ENCODE measurements at regions not wholly inside any gene's neighbourhood (a gene's known extent, or its start where the extent isn't known, plus 50 kb on each side); places are given as distances from the start of the nearest gene placed in this dataset.

DNA sequence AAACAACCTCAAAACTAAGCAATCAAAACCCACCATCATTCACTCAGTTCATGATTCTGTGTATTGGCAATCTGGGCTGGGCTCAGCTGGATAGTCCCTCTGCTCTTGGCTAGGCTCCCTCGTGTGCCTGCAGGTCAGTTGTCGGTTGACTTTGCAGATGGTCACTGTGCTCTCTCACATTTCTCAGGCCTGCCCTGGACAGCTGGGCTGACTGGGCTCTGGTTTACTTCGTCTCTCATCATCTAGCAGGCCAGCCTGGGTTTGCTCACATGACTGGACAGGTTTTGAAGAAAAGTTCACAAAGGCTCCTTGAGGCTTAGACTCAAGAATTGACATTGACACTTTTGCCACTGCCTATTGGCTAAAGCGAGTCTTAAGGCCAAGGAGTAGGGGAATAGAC, 105.0 kb upstream of the CTNNB1 start:
- no peak for DNase-seq (ENCODE audit: low read depth, low spot score)
- in situ Hi-C loops (cut with HindIII; ENCODE audit: low pct_unique_long_range_greater_than_20kb, low sequenced_read_pairs) = no loop called here

DNA sequence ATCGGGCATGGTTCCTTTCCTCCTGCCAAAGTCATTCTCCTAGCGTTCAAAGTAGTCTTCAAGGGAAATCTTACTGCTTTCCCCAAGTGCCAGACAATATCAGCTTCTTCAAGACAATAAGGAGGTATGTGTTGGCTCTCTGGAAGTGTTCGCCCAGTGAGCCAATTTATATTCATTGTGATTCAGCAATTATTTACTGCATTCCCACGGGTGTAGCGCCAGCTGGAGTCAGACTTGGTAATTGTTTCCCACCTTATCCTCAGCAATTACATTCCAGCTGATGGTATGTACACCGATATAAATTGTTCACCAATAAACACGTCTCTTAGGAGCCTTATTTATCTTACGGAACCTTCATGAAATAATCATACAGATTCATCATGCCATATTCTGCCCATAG, 103.6 kb upstream of the CTNNB1 start:
- peak; percentile 53 for DNase-seq (ENCODE audit: low read depth, low spot score)
- in situ Hi-C loops (cut with HindIII; ENCODE audit: low pct_unique_long_range_greater_than_20kb, low sequenced_read_pairs) = no loop called here

DNA sequence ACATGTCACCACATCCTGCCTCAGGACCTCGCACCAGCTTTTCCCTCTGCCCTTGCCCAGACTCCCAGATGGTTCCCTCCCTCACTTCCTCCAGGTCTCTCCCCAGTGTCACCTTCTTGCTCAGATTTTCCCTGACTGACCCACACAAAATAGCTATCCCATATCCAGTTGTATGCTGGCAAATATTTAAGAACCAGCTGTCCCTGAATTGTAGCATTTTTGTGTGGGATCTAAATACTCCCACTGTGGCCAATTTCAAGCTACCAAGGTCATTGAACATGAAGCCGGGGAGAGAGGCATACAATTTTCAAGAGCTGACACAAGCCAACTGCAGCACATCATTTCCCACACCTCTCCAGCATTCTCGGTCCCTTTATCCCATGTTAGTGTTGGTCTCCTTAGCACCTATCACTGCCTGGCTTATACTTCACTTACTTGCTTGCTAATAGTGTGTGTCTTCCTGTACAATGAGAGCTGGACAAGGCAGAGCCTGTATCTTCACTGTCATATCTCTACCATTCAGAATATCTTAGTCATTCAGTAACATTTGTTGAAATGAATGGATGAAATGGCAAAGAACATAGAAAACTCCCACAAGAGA, 101.3 kb upstream of the CTNNB1 start:
- DNase-seq (ENCODE audit: low read depth, low spot score) = no peak
- in situ Hi-C loops (cut with HindIII; ENCODE audit: low pct_unique_long_range_greater_than_20kb, low sequenced_read_pairs) = no loop called here

DNA sequence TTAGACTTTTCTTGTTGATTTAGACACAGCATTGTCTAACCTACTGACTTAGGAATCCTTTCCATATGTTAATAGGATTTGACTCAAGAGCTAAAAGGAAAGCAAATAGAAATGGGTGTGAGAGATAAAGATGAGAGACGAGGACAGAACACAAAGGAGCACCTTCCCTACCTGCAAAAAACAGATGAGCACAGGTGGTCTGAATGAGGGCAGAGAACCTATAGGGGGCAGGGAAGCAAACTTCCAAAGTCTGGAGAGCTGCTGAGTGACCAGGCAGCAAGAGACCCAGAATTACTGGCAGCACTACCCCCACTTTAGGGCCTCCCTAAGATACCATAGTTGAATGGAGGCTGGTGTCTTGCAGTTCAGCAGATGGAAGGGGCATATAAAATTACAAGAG, 98.1 kb upstream of the CTNNB1 start:
- in situ Hi-C loops (cut with HindIII; ENCODE audit: low pct_unique_long_range_greater_than_20kb, low sequenced_read_pairs) = no loop called here
- DNase-seq (ENCODE audit: low read depth, low spot score) = no peak

DNA sequence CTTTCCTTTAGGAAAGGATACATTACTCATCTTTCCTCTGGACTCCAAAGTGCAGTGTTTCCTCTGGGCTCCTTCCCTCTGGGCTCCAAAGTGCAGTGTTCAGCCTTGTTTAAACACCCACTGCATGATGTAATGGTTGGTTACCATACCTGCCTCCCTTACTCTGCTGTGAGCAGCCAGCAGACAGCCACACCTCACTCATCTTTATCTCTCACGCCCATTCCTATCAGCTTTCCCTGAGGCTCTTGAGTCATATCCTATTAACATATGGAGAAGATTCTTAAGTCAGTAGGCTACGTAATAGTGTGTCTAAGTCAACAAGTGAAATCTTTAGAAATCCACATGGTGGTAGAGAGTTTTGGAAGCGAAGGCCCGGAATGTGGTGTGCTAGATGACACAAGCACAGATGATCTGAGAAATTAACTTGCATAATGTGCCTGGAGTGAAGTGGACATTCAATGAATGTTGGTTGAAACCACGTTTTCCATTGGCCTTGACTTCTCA, 97.2 kb upstream of the CTNNB1 start:
- DNase-seq (ENCODE audit: low read depth, low spot score) = no peak
- in situ Hi-C loops (cut with HindIII; ENCODE audit: low pct_unique_long_range_greater_than_20kb, low sequenced_read_pairs) = no loop called here

DNA sequence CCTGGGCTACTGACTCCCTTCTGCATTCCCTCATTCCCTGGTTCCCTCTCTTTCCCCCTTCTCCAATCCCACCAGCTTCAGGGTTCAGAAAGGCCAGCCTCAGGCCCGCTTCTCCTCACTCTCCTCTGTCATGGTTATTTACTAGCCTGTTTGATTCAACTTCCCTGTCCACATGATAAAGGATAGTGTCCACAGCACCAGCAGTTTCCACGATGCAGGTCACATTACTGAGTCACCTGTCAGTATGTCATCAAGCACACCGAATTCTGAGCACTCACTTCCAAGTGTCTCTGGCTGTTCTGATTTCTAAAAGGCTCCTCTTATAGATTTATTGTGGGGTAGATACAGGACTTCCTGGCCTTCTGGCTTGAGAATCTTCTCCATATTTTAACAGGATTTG, 96.6 kb upstream of the CTNNB1 start:
- DNase-seq (ENCODE audit: low read depth, low spot score) = no peak
- in situ Hi-C loops (cut with HindIII; ENCODE audit: low pct_unique_long_range_greater_than_20kb, low sequenced_read_pairs) = no loop called here

DNA sequence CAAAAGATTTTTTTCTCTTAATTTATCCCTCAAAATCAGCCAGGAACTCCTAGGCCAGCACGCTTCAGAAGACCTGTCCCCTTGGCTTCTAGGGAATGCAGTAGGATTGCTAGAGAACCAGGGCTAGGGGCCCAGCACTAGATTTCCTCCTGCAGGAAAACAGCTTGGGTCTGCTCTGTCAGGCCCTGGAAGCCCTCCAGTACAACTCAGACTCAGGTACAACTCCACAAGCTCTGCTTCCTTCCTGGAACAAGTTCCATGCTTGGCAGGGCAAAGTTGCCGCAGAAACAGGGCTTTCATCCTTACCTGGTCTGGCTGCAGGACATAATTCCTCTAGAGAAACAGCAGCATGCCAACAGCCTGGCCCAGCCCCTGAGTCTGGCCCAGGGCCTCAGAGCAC, 96.1 kb upstream of the CTNNB1 start:
- DNase-seq (ENCODE audit: low read depth, low spot score) = no peak
- in situ Hi-C loops (cut with HindIII; ENCODE audit: low pct_unique_long_range_greater_than_20kb, low sequenced_read_pairs) = no loop called here

DNA sequence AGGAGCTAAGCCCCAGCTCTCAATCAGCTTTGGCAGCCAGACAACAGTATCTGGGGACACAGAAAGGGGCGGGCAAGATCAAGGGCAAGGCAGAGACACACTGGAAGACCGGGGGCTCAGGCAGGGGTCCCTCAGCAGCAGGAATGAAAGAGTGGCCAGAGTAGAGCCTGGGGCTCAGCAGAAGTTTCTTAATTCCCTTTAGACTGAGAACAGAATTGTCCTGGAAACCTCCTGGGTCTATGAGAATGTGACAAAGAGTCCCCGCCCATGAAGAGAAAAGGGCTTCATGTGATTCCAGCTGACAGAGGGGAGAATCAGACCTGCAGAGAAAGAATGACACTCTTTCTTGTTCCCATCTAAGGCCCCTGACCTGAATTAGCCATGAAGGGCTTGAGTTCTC, 95.2 kb upstream of the CTNNB1 start:
- in situ Hi-C loops (cut with HindIII; ENCODE audit: low pct_unique_long_range_greater_than_20kb, low sequenced_read_pairs) = no loop called here
- DNase-seq (ENCODE audit: low read depth, low spot score) = no peak

DNA sequence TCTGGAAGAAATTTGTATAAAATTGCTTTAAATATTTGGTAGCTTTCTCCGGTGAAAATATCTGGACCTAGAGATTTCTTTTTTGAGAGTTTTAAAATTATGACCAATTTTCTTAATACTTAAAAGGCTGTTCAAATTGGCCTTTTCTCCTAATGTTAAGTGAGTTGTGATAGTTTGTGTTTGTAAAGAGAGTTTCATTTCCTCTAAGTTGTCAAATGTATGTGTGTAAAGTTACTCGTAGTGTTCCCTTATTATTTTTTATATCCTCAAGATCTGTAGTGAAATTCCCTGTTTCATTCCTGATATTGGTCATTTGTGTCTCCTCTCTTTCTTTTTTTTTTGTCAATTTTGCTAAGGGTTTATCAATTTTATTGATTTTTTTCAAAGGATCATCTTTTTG, 92.6 kb upstream of the CTNNB1 start:
- no peak for DNase-seq (ENCODE audit: low read depth, low spot score)
- in situ Hi-C loops (cut with HindIII; ENCODE audit: low pct_unique_long_range_greater_than_20kb, low sequenced_read_pairs) = no loop called here

DNA sequence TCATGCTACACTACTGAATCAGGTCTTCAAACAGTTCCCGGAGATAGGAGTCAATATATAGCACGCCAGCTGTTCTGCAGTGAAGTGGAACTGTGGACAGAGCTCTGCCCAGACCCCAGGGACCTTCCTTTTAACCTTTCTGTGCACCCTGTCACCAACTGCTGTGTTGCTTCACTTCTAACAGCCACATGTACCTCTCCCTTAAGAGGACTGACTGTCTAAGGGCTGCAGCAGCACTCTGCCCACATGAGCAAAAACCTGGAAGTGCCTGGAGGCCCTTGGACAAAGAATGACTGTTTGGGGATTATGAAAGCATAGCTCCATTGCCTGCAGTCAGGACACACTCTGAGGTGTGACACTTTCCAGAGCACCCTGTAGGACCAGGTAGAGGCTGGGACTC, 88.3 kb upstream of the CTNNB1 start:
- in situ Hi-C loops (cut with HindIII; ENCODE audit: low pct_unique_long_range_greater_than_20kb, low sequenced_read_pairs) = no loop called here

DNA sequence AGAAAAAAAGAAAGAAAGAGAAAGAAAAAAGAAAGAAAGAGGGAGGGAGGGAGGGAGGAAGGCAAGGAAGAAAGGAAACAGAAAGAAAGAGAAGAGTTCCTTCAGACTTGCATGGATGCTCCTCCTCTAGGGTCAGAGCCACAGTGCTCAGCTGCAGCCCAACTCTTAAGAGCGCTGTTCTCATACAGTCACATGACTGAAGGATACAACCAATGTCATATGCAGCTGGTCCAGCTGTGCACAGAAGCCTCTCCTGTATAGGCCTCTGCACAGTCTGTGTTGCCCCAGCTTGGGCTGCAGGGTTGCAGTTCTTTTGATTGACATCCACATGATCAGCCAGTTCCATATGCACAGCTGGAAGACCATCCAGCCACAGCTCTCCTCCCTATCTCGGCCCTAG, 86.8 kb upstream of the CTNNB1 start:
- DNase-seq (ENCODE audit: low read depth, low spot score) = peak; percentile 33
- in situ Hi-C loops (cut with HindIII; ENCODE audit: low pct_unique_long_range_greater_than_20kb, low sequenced_read_pairs) = no loop called here

More for the DNA sequence above, 88.3 kb upstream of the CTNNB1 start:
- peak; percentile 91 for DNase-seq (ENCODE audit: low read depth, low spot score)

DNA sequence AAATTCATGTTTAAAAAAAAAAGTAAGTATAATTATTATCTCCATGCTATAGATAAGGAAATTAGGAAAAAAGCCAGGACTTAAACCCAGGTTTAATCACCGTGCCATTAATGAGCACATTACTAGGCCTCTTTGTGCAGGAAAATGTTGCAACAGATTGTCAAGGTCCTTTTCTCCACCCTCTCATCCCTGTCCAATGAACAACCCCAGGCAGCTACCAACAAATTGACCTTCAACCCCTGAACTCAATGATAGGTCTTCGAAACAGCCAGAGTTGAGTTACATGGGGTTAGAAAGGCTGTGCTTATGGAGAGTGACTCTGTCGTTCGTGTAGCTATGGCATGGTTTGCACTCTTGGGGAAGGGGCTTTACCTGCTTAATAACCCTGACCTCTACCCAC, 84.2 kb upstream of the CTNNB1 start:
- DNase-seq (ENCODE audit: low read depth, low spot score) = no peak
- in situ Hi-C loops (cut with HindIII; ENCODE audit: low pct_unique_long_range_greater_than_20kb, low sequenced_read_pairs) = no loop called here

DNA sequence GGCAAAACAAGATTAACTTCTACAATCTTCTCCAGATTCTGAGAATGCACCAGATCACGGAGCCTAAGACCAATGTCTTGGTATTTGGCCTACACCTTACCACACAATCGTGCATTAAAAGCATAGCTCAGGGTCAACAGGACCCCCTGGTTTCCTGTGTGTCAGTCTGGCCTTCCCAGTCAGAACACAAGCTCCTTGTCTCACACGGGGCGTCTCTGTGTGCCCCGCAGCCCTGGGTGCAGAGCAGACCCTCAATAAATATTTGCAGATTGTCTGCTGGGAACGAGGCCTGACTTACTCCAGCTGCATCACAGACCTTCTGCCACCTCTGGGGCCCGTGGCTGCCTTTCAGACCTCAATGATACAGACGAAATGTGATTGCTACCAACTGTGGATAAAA, 82.5 kb upstream of the CTNNB1 start:
- in situ Hi-C loops (cut with HindIII; ENCODE audit: low pct_unique_long_range_greater_than_20kb, low sequenced_read_pairs) = no loop called here
- peak; percentile 53 for DNase-seq (ENCODE audit: low read depth, low spot score)

DNA sequence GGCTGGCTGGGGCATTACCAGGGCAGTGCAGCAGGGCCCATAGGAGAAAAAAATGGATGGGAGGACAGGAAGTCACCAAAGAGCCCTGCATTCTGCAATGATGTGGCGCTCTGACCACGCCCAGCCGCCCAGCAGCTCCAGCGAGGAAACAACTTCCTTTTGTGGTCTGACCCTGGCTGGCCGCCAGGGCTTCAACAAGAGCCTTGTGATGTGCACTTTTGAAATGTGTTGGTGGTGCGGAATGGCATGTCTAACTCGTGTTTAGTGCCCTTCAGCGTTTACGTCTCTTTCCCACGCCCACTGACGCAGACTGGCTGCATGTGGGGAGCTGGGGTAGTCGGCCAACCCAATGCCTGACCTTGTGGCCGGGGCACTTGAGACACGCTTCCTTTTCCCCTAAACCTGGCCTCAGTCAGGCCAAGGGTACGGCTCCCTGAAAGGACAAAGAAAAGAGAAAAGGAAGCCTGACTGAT, 81.9 kb upstream of the CTNNB1 start:
- peak; percentile 100 for DNase-seq (ENCODE audit: low read depth, low spot score)
- in situ Hi-C loops (cut with HindIII; ENCODE audit: low pct_unique_long_range_greater_than_20kb, low sequenced_read_pairs) = no loop called here

DNA sequence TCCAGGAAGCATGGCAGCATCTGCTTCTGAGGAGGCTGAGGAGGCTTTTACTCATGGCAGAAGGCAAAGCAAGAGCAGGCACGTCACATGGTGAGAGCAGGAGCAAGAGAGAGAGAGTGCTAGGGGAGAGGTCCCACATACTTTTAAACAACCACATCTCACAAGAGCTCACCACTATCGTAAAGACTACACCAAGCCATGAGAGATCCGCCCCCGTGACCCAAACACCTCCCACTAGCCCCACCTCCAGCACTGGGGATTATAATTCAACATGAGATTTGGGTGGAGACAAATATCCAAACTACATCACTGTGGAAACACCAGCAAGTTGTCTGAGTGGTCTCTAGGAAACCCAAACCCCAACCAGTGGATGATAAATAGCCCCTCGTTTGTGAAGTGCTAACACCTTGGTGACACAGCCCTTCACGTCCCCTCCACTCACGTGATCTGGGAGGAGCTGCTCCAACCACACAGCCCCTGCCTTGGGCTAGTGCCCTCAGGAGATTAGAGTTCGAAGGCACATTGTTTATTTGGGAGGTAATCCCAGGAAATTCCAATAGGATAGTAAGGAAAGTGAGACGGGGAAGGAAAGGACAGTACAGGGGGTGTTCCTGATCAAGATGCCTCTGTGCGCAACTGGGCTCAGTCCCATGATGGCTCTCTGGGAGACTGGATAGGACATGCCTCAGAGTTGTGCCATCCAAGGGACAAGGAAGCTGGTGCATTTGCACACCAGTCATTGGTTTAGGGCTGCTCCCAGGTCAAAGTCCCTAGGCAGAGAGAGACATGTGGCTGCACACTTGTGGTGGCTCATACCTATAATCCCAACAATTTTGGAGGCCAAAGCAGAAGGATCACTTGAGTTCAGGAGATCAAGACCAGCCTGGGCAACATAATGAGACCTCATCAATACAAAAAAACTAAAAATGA, 80.6 kb upstream of the CTNNB1 start:
- in situ Hi-C loops (cut with HindIII; ENCODE audit: low pct_unique_long_range_greater_than_20kb, low sequenced_read_pairs) = no loop called here

DNA sequence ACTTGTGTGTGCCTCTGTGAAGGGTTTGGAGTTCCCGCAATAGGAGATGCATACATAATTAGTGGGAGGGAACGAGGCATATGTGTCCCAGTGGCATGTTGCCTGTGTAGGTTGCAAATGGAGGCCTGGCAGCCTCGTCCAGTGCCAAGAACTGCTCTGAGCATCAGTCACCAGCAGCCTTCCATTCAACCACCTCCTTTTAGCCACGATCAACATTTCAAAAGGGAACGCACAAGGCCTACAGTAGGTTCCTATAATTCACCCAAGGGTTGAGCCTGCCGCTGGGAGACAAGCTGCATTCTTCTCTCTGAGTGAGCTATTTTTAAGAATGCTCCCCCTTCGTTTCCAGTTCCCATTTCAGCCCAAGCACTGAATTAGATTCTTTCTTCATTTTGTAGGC, 78.8 kb upstream of the CTNNB1 start:
- DNase-seq (ENCODE audit: low read depth, low spot score) = no peak
- in situ Hi-C loops (cut with HindIII; ENCODE audit: low pct_unique_long_range_greater_than_20kb, low sequenced_read_pairs) = no loop called here

More for the DNA sequence above, 80.6 kb upstream of the CTNNB1 start:
- DNase-seq (ENCODE audit: low read depth, low spot score) = peak; percentile 78

DNA sequence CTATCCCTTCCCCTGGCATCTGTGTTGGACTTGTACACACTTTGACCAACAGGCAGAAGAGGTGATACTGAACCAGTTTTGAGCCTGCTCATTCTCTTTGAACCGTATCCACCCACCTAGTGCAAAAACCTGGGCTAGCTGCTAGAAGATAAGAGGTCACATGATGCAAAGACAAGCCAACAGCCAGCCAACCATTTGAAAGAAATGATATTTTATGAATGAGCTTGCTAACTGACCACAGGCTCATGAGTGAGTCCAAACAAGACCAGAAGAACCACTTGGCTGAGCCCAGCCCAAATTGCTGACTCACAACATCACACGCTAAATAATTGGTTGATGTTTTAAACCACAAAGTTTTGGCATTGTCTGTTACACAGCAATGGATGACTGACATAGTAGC, 74.0 kb upstream of the CTNNB1 start:
- in situ Hi-C loops (cut with HindIII; ENCODE audit: low pct_unique_long_range_greater_than_20kb, low sequenced_read_pairs) = no loop called here
- DNase-seq (ENCODE audit: low read depth, low spot score) = no peak

DNA sequence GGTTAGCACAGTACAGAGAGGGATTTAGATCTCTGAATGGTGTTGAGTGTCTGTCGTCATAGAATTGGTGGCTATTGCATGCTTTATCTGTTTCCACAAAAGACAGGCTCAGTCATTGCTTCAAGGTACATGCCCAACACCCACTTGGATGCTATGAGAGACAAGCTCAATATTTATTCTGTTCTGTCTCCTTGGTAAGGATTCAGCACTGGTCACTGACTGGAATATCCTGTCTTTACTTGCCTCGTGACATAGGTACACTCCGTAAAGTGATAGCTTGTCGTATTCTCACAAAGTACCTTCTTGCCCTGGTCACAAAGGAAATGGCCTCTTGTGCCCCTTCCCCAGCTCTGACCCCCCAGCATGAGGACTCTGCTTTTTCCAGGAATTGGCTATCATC, 72.8 kb upstream of the CTNNB1 start:
- DNase-seq (ENCODE audit: low read depth, low spot score) = no peak
- in situ Hi-C loops (cut with HindIII; ENCODE audit: low pct_unique_long_range_greater_than_20kb, low sequenced_read_pairs) = no loop called here

DNA sequence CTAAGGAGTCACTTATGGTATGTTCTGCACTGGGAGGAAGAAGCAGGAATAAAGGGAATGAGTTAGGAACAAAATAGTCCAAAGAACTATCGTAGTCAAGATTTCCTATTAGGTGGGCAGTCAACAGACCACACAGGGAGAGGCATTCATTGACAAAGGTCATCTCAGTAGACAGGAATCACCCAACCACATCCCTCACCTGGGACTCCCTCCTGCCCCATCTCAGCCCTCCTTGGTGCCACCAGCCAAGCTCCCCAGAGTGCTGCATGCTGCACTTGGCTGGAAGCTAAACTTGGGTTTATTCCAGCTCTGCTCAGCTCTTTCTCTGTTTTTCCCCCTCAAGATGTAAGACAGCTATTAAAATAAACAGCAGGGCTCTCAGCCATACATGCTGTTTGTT, 72.3 kb upstream of the CTNNB1 start:
- in situ Hi-C loops (cut with HindIII; ENCODE audit: low pct_unique_long_range_greater_than_20kb, low sequenced_read_pairs) = no loop called here
- no peak for DNase-seq (ENCODE audit: low read depth, low spot score)
